ENCODE measurements at regions not wholly inside any gene's neighbourhood (a gene's known extent, or its start where the extent isn't known, plus 50 kb on each side); places are given as distances from the start of the nearest gene placed in this dataset.
"Not testable (repeated sequence)": the region's sequence is repeated elsewhere in the genome, so short reads cannot be mapped to it uniquely, and the experiment has no call there.

DNA sequence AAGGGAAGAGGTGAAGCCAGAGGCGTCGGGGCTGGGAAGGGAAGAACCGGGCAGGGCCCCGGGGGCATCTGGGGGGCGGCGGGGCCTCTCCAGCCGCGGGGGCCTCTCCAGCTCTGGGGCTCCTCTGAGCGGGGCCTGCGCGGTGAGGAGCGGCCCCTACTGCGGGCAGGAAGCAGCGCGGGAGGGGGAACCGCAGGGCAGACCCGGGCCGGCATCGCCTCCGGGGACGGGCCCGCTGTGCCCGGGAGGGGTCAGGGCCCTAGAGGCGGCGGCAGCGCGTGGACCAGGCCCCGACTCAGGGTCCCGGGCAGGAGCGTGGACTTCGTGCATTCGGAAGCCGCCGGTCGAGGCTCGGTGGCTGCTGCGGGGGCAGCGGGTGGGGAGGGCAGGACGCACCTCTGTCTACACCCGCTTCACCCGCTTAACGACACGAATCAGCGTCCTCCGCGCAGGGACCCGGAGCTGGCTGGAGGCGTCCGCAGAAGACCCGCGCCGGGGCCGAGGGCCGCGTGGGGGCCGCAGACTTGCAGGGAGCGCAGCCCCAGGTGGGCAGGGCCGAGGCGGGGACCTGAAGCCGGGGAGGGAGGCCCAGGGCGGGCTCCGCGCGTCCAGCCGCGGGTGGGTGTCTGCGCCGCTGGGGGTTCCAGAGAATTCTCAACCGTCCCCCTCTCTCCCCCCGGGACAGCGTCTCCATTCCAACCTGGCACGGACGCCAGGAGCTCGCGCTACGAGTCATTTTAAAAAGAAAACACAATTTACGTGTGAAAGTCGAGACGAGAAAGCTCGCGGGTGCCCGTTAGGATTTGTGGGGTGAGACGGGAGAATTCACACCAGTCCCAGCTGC lies 345.0 kb downstream of the ADGRD1 start:
- TF ChIP-seq, protein P1, sequence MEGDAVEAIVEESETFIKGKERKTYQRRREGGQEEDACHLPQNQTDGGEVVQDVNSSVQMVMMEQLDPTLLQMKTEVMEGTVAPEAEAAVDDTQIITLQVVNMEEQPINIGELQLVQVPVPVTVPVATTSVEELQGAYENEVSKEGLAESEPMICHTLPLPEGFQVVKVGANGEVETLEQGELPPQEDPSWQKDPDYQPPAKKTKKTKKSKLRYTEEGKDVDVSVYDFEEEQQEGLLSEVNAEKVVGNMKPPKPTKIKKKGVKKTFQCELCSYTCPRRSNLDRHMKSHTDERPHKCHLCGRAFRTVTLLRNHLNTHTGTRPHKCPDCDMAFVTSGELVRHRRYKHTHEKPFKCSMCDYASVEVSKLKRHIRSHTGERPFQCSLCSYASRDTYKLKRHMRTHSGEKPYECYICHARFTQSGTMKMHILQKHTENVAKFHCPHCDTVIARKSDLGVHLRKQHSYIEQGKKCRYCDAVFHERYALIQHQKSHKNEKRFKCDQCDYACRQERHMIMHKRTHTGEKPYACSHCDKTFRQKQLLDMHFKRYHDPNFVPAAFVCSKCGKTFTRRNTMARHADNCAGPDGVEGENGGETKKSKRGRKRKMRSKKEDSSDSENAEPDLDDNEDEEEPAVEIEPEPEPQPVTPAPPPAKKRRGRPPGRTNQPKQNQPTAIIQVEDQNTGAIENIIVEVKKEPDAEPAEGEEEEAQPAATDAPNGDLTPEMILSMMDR (IDR thresholded peaks at IDR 0.05): not testable (repeated sequence)
- not testable (repeated sequence) for TF ChIP-seq POLR2A (IDR thresholded peaks at IDR 0.05)

Measured in lower leg skin (tissue), 3 donors.